GM04504 (cell line): ENCODE measurements at regions not wholly inside any gene's neighbourhood (a gene's known extent, or its start where the extent isn't known, plus 50 kb on each side); places are given as distances from the start of the nearest gene placed in this dataset.

Experiments used
- DNase-seq: peaks from one replicate; pipeline ENCODE4 v3.0.0-alpha.2; 2012; ENCODE audit warnings: low read depth

GRCh38 chrX:42519666-42520231 lies 258.2 kb downstream of the PPP1R2C start:
- DNase-seq = no peak

DNA sequence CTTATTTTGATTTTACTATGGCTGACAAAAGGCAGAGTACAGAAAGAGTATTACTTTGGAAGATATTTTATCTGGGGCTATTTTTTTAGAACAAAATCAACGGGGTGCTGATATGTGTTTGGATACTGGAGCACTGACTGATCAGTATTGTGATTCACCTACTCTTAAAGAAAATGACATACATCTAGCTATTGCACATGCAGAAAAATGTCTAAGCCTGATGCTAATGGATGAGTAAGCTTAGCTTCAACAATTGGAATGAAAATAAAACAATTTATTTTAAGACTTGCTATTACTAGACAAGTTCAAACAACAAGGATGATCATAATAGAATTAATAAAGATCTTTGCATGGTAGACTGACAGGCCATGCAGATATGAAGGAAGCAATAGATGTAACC lies 262.0 kb downstream of the PPP1R2C start:
- no peak for DNase-seq

GRCh38 chrX:42505016-42505415 lies 272.9 kb downstream of the PPP1R2C start:
- DNase-seq = no peak

- DNase-seq = no peak
These were observed 278.3 kb downstream of the PPP1R2C start for GRCh38 chrX:42499620-42500019.

- DNase-seq = no peak
These were observed 280.6 kb downstream of the PPP1R2C start for GRCh38 chrX:42497356-42497755.

DNA sequence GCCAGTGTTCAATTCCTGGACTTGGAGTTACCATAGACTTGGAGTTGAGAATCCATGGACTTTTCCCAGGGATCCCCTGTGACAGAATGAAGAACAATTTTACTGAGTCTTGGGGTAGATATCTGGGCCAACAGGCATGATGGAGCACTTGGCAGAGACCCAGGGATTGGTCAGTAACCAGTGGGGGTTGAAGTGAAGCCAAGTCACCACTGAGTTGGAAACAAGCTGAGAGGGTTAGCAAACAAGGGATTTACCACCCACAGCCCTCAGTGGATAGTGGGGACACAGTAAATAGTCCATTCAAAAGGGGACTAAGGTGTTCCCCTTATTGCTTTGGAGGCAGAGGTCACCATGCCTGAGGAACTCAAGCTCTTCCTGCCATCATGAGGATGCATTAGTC lies 281.7 kb downstream of the PPP1R2C start:
- DNase-seq = no peak

DNA sequence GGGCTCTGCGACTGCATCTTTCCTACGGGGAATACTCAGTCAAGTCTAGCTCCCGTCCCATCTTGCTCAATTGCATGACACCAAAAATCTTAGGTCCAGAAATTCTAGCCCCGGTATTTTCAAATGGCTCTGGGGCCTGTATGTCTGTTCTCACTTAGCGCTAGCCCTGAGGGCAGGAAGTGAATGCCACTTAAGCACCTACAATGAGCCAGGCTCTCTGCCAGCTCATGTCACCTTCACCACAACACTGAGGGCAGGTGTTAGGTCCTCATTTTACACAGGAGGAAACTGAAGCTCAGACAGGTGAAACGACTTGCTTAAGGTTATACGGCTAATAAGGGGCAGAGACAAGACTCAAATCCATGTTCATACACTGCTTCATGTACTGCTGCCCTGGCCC lies 282.8 kb downstream of the PPP1R2C start:
- no peak for DNase-seq

DNA sequence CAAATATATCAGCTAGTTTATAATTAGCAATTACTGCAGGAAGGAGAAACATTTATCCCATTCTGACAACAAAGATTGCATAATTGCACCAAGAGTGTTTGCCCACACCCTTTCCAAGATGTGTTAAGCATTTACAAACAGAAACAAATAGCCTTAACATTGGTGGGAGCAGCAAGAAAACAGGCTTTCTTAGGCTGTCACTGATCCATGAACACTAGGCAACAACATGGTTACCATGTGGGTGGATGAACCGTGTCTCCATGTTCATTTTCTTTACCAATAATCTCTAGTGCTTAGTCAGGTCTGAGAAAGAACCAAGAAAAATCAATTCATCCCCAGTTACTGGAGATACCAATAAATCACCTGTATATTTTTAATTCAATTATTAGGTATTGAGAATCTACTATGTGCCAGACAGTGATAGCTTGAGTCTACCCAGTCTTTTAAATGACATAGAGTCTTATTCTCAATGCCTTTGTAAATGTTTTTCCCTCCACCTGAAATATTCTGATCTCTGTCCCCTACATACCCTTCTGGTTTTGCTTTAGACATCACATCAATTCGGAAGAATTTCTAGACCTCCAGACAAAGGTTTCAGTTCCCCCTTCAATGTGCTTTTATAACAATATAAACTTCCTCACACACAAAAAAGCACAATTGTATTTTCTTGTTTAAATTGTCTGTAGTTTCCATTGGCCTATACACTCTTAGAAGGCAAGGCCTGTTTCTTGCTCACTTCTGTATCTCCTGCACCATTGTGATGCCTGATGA lies 286.6 kb downstream of the PPP1R2C start:
- no peak for DNase-seq

DNA sequence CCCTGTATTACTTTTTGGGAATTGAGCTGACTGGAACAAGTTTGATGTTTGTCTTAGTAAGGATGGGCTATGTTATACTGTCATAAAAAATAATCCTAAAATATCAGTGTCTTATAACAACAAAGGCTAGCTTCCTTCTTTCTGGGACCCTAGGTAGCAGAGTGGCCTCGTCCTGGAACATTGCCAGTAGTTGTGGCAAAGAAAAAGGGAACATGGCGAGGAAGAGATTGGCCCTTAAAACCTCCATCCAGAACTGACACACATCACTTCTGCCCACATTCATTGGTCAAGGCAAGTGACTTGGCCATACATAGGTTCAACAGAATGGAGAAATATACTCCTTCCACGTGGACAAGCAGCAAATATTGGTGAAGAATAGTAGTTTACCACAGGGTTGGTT lies 287.9 kb downstream of the PPP1R2C start:
- DNase-seq = no peak

DNA sequence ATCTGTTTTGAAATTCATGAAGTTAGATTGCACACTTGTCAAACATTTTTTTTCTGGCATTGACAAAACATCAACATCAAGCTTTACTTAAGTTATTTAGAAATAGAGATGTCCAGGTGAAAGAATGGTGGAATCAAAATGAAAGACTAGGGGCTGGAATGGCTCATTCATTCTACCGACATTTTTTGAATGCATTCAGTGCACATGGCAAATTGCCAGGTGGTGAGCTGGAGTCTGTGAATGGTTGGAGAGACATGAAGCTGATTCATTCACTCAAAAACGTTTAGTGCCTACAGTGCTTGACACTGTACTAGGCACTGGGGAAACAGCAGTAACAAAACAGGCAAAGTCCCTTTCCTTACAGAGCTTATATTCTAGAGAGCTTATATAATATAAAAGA lies 292.4 kb downstream of the PPP1R2C start:
- DNase-seq = no peak

DNA sequence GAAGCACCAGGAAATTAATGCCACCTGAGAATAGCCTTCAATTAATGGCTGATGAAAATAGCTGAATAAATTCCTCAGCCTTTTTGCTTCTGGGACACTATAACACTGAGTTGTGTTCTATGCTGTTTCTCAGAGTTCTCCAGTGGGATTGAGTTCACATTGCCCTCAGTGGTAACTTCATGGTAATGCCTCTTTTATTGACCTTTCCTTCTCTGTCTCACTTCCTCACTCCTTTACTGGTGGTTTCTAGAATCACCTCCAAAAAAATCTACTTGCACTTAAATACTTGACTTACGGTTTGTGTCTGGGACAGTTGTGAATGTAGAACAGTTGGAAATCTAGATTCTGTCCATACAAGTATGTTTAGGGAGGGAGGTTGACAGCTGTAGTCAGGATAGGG lies 293.7 kb downstream of the PPP1R2C start:
- DNase-seq = no peak

DNA sequence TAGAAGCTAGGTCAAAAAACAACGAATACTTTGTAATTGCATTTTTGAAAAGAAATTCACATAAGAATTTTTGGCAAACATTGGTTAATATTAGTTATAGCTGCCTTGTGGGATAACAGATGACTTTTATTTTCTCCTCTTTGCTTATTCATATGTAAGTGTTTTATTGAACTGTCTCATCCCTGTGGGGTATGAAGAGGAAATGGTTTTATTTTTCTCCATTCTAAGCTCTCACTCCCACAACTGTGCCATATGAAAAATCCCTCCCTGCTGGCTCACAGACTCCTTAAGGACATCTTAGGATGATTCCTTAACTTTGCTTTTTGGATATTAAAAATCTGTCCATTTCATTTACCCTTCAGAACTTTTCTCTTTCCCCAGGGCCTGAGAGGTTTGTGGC lies 300.6 kb downstream of the PPP1R2C start:
- no peak for DNase-seq

GRCh38 chrX:42472727-42473126 lies 305.2 kb downstream of the PPP1R2C start:
- no peak for DNase-seq

GRCh38 chrX:42466332-42467046 lies 311.5 kb downstream of the PPP1R2C start:
- DNase-seq = no peak

- DNase-seq = no peak
These were observed 312.1 kb downstream of the PPP1R2C start for GRCh38 chrX:42465821-42466220.

- DNase-seq = no peak
These were observed 314.1 kb downstream of the PPP1R2C start for GRCh38 chrX:42463706-42464490.

DNA sequence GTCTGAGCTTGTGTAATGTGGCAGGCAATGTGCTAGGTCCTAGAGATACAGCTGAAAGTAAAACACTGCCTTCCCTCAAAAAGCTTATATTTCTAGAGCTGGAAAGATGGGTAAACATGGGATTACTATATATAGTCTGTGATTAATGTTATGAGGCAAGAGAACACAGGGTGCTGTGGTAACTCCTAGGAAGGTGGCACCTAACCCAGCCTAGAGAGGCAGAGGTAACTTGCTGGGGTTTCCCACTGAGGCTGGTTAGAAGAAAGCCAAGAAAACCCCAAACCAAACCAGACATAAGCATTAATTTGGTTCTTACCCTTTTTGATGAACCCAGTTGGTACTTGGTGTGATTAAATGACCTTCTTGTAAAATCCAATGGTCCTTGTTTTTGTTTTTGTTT lies 315.0 kb downstream of the PPP1R2C start:
- no peak for DNase-seq

- DNase-seq = no peak
These were observed 317.3 kb downstream of the PPP1R2C start for GRCh38 chrX:42460706-42461105.

GRCh38 chrX:42459735-42460134 lies 318.2 kb downstream of the PPP1R2C start:
- DNase-seq = no peak

DNA sequence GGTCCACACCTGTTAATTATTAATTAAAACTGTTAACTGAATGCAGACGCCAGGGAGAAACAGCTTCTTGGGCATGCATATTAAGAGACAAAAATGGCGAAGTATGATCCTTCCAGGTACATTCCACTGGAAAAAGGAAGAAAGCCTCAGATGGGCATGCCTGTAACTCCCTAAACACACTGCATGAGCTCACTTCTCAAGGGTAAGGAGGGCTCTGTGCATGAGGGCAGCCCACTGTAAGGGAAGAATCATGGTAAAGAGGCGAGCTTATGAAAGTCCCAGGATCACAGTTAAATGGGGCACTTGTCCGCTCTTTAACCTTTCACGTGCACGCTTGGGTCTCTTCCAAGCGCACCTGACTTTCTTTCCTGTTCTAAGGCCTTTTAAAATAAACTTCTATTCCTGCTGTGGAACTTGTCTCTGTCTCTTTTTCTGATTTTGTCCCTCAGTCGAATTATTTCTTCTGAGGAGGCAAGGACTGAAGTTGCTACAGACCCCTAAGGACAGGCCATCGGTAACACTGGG lies 321.7 kb downstream of the PPP1R2C start:
- DNase-seq = no peak

- no peak for DNase-seq
These were observed 327.7 kb downstream of the PPP1R2C start for GRCh38 chrX:42450228-42450627.

- no peak for DNase-seq
These were observed 334.7 kb downstream of the PPP1R2C start for GRCh38 chrX:42443267-42443666.
